GM23338 (cell line): ENCODE measurements at regions not wholly inside any gene's neighbourhood (a gene's known extent, or its start where the extent isn't known, plus 50 kb on each side); places are given as distances from the start of the nearest gene placed in this dataset.

Experiments
- EZH2 ChIP-seq: fragments of 200-600 bp; sonication (generic); IDR thresholded peaks from one replicate; pipeline ENCODE4 v1.8.0; 2017; ENCODE audit warnings: antibody characterized with exemption, mild to moderate bottlenecking, low read depth; ENCODE audit not compliant: unreplicated experiment
- POLR2AphosphoS5 ChIP-seq: IDR thresholded peaks from 2 replicates; pipeline ENCODE4 v1.6.1; 2016; ENCODE audit warnings: antibody characterized with exemption, low read depth
- TF ChIP-seq, protein P1 (sequence below), 2 experiments: fragments of 200-600 bp in 1 of 2; sonication (generic) in 1 of 2; conservative IDR thresholded peaks; 2 replicates each; pipeline versions ENCODE4 v1.5.1 to v1.6.1; 2016 to 2017; ENCODE audit warnings: antibody characterized with exemption in 2 of 2, low read depth in 2 of 2, mild to moderate bottlenecking in 2 of 2, moderate library complexity in 1 of 2

DNA sequence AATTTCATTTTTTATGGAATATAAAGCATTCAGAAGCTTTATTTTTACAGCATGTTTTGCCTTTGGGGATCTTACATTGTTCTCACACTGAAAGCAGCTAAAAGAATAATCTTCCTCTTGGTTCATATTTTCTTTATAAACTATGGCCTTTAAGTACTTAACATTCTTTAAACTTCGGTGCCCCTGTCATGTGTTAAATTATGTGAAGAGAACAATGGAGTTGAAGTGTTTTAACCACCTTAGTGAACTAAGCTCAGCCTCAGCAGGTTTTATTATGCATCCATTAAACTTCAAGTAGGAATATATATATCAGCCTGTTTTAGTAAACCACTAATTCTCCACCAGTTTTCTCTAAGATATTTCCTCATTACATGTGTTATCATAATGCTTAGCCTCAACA lies 371.4 kb upstream of the CDH18 start:
- TF ChIP-seq, protein P1, sequence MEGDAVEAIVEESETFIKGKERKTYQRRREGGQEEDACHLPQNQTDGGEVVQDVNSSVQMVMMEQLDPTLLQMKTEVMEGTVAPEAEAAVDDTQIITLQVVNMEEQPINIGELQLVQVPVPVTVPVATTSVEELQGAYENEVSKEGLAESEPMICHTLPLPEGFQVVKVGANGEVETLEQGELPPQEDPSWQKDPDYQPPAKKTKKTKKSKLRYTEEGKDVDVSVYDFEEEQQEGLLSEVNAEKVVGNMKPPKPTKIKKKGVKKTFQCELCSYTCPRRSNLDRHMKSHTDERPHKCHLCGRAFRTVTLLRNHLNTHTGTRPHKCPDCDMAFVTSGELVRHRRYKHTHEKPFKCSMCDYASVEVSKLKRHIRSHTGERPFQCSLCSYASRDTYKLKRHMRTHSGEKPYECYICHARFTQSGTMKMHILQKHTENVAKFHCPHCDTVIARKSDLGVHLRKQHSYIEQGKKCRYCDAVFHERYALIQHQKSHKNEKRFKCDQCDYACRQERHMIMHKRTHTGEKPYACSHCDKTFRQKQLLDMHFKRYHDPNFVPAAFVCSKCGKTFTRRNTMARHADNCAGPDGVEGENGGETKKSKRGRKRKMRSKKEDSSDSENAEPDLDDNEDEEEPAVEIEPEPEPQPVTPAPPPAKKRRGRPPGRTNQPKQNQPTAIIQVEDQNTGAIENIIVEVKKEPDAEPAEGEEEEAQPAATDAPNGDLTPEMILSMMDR (conservative IDR thresholded peaks at IDR 0.05; ENCODE audit: low read depth in 2 of 2) = no peak
- TF ChIP-seq POLR2AphosphoS5 (no peak), EZH2 (no peak)
